Testis (tissue), 2 donors: ENCODE measurements at regions not wholly inside any gene's neighbourhood (a gene's known extent, or its start where the extent isn't known, plus 50 kb on each side); places are given as distances from the start of the nearest gene placed in this dataset.
"Not testable (repeated sequence)": the region's sequence is repeated elsewhere in the genome, so short reads cannot be mapped to it uniquely, and the experiment has no call there.

Experiments used
- DNase-seq: peaks from one replicate; pipeline ENCODE4 v3.0.0-alpha.2; 2019
- H3K27ac ChIP-seq, 2 donors: fragments of 200-600 bp; sonication (generic); one replicate each; pipeline ENCODE4 v1.5.1; 2019
- H3K27me3 ChIP-seq: fragments of 200-600 bp; sonication (generic); one replicate; pipeline ENCODE4 v1.5.1; 2019
- H3K36me3 ChIP-seq: fragments of 200-600 bp; sonication (generic); one replicate; pipeline ENCODE4 v1.5.1; 2017; ENCODE audit warnings: low read depth; ENCODE audit errors: missing control alignments
- H3K4me1 ChIP-seq: fragments of 200-600 bp; sonication (generic); one replicate; pipeline ENCODE4 v1.5.1; 2019
- H3K4me3 ChIP-seq, 2 donors: fragments of 200-600 bp; sonication (generic); one replicate each; pipeline ENCODE4 v1.5.1; 2017 to 2019
- H3K9me3 ChIP-seq: fragments of 200-600 bp; sonication (generic); one replicate; pipeline ENCODE4 v1.5.1; 2017
- POLR2A ChIP-seq: fragments of 450-650 bp; IDR thresholded peaks from one replicate; pipeline ENCODE4 v1.6.1; 2017; ENCODE audit warnings: antibody characterized with exemption, mild to moderate bottlenecking, moderate library complexity
- WGBS, 2 donors: methylation state at CpG; one replicate each; pipeline ENCODE4 v1.1.5; 2018; 5-methylcytosine and 5-hydroxymethylcytosine counted together
- intact Hi-C: fragments of 100-400 bp; cut with DNase I; formaldehyde crosslinking; loops from one replicate; pipeline ENCODE4 v1.15.1; 2023; ENCODE audit warnings: low total_unique reads
- TF ChIP-seq, protein P1 (sequence below), 3 experiments: fragments of 450-650 bp in 2 of 3; fragments of 200-600 bp in 1 of 3; sonication (generic) in 1 of 3; IDR thresholded peaks; one replicate each; pipeline ENCODE4 v1.5.1; 2016 to 2019; ENCODE audit warnings: antibody characterized with exemption in 3 of 3, mild to moderate bottlenecking in 2 of 3, moderate library complexity in 1 of 3

DNA sequence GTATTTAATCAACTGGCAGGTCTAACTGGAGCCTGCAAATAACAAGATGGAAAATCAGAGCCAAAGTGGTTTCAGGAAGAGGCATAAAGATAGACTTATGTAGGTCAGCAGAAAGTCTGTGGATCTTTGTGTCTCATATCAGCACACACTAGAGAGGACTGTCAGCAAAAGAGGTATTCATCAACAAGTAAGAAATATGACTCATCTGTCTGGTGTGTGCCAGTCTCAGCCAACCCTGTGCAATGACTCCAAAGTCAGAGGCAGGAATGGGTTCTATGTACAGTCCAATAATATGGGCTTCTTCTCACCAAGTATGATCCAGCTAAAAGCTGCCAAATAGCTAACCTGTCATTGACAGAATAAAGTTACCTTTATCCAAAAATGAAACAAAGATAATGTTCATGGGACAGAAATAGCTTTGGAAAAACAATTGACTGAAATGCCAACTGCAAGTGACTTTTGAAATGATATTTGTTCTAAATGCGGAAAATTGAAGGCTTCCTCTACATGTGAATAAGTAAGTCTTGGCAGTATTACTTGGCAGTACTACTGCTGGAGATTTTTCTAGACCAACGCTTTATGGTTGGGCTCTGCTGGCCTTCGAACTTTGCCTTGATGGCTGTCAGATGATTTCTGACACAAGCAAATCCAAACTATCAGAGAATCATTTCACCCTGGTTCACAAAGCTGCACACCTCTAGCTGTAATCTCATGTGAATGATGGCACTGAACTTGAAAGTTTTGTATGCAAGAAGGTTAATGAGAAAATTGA is 272.3 kb upstream of the SEMA3C start:
- DNase-seq = no peak
- no peaks in the 10 kb centered on the region for H3K4me1 ChIP-seq
- intact Hi-C loops = no loop called here
- no peak for TF ChIP-seq POLR2A
- TF ChIP-seq, protein P1, sequence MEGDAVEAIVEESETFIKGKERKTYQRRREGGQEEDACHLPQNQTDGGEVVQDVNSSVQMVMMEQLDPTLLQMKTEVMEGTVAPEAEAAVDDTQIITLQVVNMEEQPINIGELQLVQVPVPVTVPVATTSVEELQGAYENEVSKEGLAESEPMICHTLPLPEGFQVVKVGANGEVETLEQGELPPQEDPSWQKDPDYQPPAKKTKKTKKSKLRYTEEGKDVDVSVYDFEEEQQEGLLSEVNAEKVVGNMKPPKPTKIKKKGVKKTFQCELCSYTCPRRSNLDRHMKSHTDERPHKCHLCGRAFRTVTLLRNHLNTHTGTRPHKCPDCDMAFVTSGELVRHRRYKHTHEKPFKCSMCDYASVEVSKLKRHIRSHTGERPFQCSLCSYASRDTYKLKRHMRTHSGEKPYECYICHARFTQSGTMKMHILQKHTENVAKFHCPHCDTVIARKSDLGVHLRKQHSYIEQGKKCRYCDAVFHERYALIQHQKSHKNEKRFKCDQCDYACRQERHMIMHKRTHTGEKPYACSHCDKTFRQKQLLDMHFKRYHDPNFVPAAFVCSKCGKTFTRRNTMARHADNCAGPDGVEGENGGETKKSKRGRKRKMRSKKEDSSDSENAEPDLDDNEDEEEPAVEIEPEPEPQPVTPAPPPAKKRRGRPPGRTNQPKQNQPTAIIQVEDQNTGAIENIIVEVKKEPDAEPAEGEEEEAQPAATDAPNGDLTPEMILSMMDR (IDR thresholded peaks at IDR 0.05) = no peak
- H3K4me3 ChIP-seq = no peak overlapping the region
- no peaks in the 10 kb centered on the region for H3K9me3 ChIP-seq
- no peaks in the 10 kb centered on the region for H3K36me3 ChIP-seq
- 76 to 89% methylated on average over 3 of the region's 3 CpGs for WGBS, 2 donors
- H3K27ac ChIP-seq = no peak overlapping the region
- H3K27me3 ChIP-seq = no peaks in the 10 kb centered on the region

DNA sequence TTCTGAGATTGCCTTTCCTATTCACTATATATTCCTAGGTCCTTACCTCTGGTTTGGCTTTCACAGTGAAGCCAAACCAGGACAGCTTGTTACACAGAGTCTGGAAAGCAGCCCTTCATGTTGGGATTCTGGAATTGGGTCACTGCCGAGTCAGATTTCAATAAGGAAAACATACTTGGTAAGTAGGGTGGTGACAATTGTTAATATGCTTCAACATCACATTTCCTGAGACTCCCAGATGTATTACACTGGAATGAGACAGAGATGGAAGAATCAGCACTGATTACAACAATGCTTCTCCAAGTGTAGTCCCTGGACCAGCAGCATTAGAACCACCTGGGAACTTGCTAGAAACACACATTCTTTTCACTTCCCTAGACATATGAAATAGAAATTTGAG is 268.9 kb upstream of the SEMA3C start:
- Histone ChIP-seq H3K9me3 (no peaks in the 10 kb centered on the region), H3K27ac (no peak overlapping the region), H3K4me1 (no peaks in the 10 kb centered on the region), H3K4me3 (no peak overlapping the region), H3K27me3 (no peaks in the 10 kb centered on the region), H3K36me3 (no peaks in the 10 kb centered on the region)
- DNase-seq = no peak
- intact Hi-C loops = no loop called here
- TF ChIP-seq, protein P1 (IDR thresholded peaks at IDR 0.05) = no peak
- no peak for TF ChIP-seq POLR2A
- 59 to 76% methylated on average over 1 of the region's 1 CpG for WGBS, 2 donors

DNA sequence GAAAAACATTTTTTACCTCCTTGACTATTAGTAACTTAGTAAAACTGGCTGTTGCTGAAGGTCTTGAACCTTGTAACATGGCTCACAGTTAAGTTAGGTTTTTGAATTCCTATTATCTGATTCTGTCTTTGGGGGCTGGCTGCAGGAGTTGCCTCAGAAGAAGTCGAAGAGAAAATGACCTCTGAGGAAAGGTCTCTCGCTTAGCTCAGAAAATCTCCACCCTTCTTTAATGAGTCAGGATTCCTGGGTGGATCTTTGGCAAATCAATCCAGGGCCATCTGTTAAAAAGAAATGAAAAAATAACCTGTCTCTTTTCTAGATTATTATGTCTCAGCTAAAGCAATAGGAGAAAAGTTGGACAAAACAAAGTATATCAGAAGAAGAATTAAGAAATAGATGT is 267.8 kb upstream of the SEMA3C start:
- TF ChIP-seq, protein P1 (IDR thresholded peaks at IDR 0.05) = no peak
- no peak for TF ChIP-seq POLR2A
- Histone ChIP-seq H3K27me3 (no peaks in the 10 kb centered on the region), H3K9me3 (no peaks in the 10 kb centered on the region), H3K36me3 (no peaks in the 10 kb centered on the region), H3K27ac (no peak overlapping the region), H3K4me3 (no peak overlapping the region), H3K4me1 (no peaks in the 10 kb centered on the region)
- WGBS, 2 donors = 54 to 68% methylated on average over 2 of the region's 2 CpGs
- DNase-seq = no peak
- intact Hi-C loops = no loop called here

DNA sequence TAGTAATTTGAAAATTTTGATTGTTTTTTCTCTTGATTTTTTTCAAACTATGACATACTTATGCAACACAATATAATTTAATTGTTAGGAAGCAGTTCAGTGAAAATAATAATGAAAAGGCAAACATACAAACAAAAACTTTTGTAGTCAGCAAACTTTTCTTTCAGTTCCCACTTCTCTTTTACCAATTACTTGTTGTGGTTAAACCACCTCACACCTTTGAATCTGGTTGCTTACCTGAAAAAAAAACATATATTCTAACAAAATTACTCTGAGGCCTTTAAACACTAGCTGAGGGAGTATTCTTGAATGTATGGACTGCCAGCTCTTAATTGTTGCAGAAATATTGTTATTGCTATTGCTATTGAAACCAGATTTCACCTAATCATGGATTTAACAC is 266.2 kb upstream of the SEMA3C start:
- H3K9me3 ChIP-seq = no peaks in the 10 kb centered on the region
- intact Hi-C loops = no loop called here
- TF ChIP-seq POLR2A = no peak
- TF ChIP-seq, protein P1 (IDR thresholded peaks at IDR 0.05) = no peak
- no peaks in the 10 kb centered on the region for H3K4me1 ChIP-seq
- no peaks in the 10 kb centered on the region for H3K27me3 ChIP-seq
- no peaks in the 10 kb centered on the region for H3K36me3 ChIP-seq
- H3K27ac ChIP-seq = no peak overlapping the region
- no peak for DNase-seq
- H3K4me3 ChIP-seq = no peak overlapping the region

- TF ChIP-seq, protein P1 (IDR thresholded peaks at IDR 0.05) = no peak
- TF ChIP-seq POLR2A = no peak
- Histone ChIP-seq H3K27me3 (no peaks in the 10 kb centered on the region), H3K4me1 (no peaks in the 10 kb centered on the region), H3K9me3 (no peaks in the 10 kb centered on the region), H3K36me3 (no peaks in the 10 kb centered on the region), H3K4me3 (no peak overlapping the region), H3K27ac (no peak overlapping the region)
- WGBS, 2 donors = 83 to 89% methylated on average over 2 of the region's 2 CpGs
- intact Hi-C loops = no loop called here
- no peak for DNase-seq
These were observed 264.5 kb upstream of the SEMA3C start for GRCh38 chr7:81183326-81183725.

DNA sequence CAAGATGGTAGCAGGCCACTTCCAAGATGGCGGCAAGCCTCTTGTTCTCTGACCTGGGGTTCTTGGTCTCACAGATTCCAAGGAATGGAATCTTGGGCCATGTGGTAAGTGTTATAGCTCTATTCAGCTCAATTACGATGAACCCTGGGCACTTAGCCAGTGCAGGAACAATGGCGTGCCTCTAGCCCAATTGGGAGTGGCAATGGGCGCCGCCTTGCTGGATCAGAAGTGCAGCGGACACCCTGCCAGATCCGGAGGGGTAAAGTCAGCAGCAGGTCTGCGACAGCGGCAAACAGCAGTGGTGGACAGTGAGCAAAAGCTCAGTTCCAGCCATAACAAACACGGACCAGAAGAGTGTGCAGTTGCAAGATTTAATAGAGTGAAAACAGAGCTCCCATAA is 263.2 kb upstream of the SEMA3C start:
- 86 to 93% methylated on average over 10 of the region's 10 CpGs for WGBS, 2 donors

More for the DNA sequence above, 263.2 kb upstream of the SEMA3C start:
- H3K36me3 ChIP-seq, H3K4me3 ChIP-seq, H3K9me3 ChIP-seq, H3K27ac ChIP-seq, DNase-seq, H3K27me3 ChIP-seq, H3K4me1 ChIP-seq, intact Hi-C loops: not testable (repeated sequence)
